NCI-H82 treated with DMSO at 0.1 percent for 48 hours (cell line): ENCODE measurements at regions not wholly inside any gene's neighbourhood (a gene's known extent, or its start where the extent isn't known, plus 50 kb on each side); places are given as distances from the start of the nearest gene placed in this dataset.
"Not testable (repeated sequence)": the region's sequence is repeated elsewhere in the genome, so short reads cannot be mapped to it uniquely, and the experiment has no call there.

Source experiments
- DNase-seq: peaks from one replicate; lab custom pipeline; 2025; ENCODE audit not compliant: unreplicated experiment; lab: John Stamatoyannopoulos, UW

DNA sequence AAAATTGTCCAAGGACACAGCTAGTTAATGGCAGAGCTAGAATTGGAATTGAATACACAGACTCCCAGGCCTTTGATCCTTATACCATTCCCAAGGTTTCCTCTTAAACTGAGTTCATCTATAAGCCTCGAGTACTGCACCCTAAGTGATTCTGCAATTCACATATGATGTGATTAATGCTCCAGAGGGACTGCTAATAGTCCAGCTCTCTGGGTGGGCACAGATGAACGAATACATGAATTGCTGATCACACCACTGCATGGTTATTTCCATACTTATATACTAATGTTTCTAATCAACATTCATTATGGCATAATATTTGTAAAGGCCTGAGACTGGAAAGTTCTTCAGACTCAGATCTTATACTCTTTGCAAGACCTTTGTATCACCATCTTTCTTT, 101.8 kb downstream of the NUFIP1 start:
- no peak for DNase-seq

DNA sequence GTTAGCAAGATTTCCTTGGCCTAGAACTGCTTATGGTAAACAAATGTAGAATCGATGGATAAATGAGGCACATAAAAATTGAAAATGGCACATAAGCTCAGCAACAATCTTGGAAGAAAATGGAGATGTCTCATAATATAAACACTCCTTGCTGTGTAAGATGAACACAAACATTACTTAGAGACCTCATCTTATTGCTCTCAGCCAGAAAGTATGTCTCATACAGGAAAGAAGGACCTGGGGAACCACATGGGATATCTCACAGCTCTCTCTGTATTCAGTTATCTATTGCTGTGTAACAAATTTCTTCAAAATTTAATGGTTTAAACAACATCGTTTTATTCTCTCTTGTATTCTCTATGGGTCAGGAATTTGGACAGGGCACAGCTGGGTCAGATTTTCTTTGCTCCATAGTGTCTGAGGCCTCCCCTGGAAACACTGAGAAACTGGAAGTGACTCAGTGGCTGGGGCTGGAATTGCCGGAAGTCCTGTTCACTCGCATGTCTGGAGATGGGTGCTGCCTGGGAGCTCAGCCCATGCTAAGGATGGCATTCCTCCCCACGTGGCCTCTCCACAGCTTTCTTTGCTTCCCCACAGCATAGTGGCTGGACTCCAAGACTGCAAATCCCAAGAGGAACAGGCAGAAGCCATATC, 105.1 kb downstream of the NUFIP1 start:
- no peak for DNase-seq

DNA sequence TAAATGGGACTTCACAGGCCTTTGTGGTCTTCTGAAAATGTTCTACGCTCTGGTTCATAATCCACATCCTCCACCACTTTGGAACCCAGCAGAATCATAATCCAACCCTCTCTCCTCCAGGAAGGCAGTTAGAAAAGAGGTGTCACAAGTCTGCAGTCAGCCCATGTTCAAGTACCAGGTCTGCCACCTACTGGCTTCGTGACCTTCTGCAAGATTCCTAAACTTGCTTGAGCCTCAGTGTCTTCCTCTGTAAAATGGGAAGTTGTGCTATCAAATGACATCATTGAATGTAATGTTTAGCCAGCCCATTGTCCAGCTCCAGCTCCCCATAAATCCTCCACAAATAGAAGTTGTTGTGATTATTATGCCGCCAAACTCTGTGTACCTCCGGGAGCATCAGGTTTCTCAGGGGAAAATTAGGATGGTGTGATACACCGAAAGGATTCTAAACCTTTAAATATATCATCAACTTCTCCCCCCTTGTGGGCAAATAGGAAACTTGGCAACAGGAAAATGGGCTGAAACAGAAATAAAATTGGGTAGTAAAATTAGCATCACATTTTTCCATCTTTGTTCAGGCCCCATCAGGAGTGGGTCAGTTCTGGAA, 109.7 kb downstream of the NUFIP1 start:
- no peak for DNase-seq

DNA sequence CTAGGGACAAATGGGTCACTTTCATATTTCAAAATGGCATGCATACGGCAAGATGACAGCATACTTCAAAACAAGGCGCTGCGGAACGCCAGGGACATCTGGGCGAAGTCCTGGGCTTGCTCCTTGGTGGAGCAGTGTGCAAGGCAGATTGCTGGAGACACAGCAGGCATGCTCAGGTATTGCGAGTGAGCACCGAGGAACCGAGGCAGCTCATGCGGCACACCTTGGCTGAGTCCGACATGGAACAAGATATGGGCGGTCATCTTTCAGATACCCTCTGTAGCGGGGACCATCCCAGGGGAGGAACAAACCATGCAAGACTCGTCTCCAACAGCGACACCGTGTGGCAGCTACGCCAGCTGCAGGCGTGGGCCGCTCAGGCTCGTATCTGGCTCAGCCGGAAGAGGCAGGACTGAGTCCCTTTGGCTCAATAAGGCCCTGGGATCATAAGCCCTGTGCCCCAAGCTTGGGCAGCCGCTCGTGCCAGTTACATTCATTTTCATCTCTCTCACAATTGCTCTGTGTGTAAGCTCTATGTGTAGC, 112.4 kb downstream of the NUFIP1 start:
- DNase-seq, result no peak

DNA sequence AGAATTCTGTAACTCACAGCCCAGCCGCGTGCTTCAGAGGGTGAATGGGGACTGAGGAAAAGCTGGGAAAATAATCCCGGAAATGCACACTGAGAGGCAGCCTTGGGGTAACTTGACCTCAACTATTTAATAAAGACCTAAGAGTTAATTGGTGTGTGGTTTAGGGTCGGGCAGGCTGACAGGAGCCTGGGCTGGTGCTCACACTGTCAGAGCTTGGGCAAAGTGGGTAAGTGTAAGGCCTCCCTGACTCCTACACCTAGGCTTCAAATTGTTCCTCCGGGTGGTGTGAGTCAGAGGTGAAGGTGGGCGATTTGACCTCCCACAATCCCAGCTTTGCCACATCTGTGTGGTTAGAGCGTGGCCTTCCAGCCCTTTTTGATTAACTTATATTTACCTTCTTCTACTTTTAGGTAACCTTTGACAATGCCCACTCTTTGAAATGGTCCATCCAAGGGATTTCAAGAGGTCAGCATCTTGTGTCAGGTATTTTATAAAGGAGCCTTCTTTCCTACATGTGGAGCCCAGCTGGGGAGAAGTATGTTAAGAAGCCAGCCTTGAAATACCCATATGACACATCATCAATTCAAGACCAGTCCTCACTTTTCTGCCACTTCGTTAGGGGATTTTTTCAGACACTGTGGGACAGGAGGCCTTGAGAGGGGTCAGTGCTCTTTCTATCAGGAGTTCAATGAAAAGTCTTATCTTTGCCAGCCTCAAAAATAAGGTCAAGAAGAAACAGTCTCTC, 114.2 kb downstream of the NUFIP1 start:
- no peak for DNase-seq

DNA sequence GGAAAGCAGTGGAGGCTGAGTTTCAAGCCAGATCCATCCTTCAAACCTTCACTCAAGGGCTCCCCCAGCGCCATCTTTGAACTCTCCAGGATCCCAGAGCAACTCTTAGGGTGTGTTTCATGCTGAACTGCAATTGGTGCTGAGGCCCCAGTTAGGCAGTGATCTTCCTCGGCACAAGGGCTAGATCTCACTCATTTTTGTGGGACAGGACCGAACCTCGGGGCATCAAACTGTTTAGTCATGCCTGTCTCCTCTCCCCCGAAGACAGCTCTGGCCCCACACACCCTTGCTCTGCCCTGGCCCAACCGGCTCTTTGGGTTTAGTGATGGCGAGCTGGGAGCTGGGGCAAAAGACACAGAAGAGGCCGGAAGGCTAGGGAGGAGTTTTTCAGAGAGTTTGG, 115.1 kb downstream of the NUFIP1 start:
- DNase-seq, result no peak

DNA sequence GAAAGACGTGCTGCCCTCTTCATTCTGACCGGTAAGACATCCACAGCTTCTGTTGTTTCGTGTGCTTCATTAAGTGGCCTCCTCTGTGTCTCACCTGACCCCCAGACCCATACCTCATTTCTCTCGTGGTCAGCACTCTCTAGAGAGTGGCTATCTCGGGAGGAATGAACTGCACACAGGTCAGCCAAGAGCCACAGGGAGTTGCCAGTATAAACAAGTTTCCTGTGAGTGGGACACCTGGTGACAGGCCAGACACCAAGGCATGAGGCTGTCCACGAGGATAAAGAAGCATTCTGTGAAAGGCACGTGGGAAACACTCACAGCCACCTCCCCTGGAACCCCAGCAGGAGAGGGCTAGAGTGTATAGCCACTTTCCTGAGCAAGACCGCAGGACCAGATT, 115.8 kb downstream of the NUFIP1 start:
- no peak for DNase-seq

DNA sequence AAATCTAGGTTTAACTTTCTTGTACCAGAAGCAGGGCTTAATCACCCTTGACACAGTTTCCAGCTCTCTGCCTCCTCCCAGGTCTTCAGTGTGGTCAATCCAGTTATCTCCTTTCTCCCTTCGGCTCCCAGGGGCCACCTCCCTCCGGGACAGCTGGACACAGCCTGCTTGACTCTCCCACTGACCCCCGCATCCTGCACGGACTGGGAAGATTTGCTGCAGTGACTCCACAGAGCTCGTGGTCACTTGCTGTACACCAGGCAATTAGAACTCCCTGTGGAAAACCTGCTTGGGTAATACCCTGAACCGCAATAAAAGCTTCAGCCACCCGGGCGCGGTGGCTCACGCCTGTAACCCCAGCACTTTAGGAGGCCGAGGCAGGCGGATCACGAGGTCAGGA, 116.5 kb downstream of the NUFIP1 start:
- DNase-seq, result no peak

DNA sequence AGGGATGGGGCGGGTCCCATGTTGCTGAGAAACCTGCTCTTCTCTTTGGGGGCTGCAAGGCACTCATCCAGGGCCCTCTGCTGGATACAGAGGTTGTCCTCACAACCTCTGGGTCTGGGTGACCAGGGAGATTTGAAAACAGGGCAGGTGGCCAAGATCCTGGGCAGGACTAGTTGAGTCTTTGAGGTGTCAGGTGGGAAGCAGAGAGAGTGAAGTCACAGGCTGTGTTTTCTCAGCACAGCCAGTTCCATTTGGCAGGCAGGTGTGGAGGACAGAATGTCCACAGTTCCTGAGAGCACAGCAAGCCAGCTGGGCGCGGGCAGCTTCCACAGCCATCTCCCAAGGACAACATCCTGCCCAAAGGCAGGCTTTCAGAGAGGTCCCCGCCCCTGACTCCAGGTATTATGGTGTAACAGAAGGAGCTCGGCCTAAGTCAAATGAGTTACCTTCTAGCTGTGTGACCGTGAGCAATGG, 118.8 kb downstream of the NUFIP1 start:
- DNase-seq, result no peak

DNA sequence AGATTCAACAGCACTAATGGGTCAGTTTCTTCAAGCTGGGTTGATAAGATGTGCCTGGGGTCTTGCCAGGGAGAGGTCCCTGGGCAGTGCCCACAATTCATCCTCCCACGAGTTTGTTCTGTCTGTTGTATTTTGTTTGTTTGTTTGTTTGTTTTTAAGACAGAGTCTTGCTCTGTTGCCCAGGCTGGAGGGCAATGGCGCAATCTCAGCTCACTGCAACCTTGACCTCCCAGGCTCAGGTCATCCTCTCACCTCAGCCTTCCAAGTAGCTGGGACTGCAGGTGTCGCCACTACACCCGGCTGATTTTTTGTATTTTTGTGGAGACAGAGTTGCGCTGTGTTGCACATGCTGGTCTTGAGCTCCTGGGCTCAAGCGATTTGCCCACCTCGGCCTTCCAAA, 120.1 kb downstream of the NUFIP1 start:
- no peak for DNase-seq

DNA sequence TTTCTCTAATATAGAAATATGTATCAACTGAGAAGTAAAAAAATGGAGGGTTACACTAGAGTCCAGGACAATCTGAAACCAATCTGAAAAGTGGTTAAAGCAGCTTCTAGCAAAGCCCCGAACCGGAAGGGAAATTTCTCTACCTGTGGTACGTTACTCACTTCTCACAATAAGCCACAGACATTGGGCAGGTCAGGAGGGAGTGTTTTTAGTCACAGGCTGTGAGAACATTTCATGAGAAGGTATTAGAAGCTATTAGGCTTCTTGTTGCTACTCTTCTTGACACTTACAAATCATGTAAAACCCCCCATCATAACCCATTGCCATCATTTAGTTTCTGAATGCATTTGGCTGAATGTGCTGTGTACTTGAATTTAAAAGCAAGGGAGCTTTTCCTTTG, 120.9 kb downstream of the NUFIP1 start:
- no peak for DNase-seq

DNA sequence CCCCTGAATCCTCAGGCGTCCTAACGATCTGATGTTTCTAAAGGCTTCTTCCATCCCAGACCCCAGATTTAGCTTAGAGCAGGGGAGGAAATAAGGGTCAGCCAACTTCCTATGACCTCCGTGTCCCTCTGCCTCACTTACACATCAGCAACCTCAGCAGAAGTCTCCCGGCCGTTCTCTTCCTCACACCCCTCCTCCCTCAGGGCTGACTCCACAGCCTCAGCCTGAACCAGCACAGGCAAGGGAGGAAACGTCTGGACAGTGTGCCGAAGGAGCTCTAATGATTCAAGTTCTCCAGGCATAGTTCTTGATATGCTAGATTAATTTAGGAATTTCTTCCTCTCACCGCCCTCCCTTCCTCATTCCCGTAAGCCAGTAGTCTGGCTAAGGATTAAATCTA, 121.4 kb downstream of the NUFIP1 start:
- no peak for DNase-seq

DNA sequence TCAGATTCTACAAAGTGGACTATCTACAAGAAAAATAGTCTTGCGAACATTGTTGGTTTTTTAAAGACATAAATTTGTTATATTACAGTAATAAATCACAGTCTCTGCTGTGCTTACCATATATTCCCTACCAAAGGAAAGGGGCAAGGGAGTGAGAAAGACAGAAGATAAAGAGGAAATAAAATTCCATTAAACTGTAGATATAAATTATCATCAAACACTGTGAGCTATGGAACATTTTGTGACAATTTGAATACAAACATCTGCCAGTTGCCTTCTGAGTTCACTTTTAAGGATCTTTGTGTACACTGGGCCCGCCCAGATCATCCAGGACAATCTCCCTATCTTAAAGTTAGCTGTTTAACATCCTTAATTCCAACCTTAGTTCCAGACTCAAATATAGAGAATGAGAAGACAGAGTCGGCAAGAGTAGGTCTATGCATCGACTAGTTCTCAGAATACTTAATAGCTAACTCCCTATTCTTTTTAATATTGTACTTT, 122.8 kb downstream of the NUFIP1 start:
- no peak for DNase-seq

DNA sequence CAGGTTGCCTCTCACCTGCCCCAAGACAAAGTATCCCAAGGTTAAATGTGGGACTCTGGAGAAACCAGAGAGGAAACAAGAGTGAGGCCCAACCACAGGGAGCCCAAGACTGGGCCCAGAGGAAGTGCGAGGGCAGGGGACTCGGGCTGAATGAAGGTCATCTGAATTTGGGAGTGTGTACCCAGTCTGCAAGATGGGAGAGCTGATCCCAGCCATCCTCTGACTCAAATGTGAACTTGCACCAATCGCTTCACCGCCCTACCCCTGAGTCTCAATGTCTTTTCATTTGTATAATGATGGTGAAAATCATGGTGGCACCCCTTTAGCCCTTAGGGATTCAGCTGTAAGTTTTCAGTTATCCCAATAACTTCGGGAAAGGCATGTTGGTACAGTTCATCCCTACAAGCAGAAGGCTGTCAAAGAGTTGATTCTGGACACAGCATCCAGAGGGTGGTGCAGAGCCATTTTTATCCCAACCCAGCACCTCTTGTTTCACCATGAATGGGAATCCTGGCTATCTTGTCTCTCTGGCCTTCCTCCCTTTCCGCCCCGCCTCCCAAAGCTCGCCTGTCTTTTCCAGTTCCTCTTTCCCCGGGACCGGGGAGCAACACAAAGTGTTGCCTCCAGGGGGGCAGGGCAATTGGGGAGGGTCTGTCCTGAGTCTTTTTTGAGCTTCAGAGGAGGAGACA, 123.4 kb downstream of the NUFIP1 start:
- no peak for DNase-seq

DNA sequence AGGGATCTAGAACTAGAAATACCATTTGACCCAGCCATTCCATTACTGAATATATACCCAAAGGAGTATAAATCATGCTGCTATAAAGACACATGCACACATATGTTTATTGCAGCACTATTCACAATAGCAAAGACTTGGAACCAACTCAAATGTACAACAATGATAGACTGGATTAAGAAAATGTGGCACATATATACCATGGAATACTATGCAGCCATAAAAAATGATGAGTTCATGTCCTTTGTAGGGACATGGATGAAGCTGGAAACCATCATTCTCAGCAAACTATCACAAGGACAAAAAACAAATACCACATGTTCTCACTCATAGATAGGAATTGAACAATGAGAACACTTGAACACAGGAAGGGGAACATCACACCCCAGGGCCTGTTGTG, 125.6 kb downstream of the NUFIP1 start:
- not testable (repeated sequence) for DNase-seq

DNA sequence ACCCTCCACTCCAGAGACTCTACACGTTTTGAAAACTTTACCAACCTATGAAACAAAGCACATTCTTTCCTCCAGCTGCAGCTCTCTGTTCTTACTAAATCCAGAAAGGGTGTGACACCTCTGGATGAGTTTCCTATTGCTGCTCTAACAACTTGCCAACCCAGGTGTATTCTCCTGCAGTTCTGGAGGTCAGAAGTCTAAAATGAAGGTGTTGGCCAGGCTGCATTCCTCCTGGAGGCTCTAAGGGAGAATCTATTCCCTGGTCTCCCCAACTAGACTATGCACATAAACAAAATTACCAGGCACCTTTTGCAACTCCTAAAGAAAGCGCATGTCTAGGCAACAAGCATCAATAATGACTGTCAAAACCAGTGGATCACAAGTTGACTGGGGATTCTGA, 128.8 kb downstream of the NUFIP1 start:
- DNase-seq, result no peak

DNA sequence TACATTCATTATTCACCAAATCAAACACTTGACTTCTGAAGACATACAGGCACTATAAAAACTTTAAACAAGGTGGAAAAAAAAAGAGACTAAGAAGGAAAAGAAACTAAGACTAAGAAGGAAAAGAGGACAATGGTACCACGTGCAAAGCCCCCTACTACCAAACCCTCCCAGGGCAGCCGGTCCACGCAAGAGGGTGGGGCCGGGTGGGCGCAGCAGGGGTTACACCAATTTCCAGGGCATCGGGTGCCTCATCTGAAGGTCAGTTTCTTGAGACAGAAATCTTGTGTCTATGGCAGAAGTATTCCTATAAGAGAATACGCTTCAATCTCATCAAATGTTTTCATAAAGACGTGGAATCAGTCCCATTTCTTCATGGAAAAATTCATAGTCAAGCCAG, 131.5 kb downstream of the NUFIP1 start:
- DNase-seq, result no peak

DNA sequence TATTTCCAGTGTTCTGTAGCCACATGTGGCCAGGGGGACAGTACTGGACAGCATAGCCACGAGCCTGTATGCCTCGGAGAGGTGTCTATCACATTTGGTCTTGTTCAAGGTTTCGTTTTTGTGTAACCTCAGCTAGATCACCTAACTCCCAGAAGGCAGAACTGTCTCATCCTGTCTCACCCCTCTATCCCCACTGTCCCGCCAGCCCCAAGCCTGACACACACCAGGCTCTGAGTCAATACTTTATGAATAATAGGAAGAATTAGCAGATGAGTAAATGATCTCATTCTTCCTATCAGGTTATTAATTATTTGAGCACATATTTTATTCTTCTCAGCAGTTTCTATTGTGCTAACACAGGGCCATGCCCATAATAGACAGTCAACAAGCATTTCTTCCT, 132.2 kb downstream of the NUFIP1 start:
- DNase-seq, result no peak

DNA sequence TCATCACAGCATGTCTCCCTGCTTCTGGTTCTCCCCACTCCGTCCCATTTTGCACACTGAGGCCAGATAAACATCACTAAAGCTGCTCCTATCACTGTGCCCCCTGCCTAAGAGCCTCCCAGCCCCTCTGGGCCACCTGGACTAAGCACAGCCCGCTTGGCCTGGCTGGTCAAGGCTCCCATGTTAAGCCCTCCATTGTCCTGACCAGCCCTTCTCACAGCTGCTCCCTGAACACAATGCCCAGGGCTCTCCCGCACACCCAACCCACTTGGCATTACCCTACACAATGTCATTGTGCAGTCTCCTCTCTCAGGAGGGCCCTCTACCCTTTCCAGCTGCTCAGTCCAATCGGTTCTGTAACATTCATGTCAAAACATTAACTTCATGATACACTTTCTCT, 133.4 kb downstream of the NUFIP1 start:
- no peak for DNase-seq

DNA sequence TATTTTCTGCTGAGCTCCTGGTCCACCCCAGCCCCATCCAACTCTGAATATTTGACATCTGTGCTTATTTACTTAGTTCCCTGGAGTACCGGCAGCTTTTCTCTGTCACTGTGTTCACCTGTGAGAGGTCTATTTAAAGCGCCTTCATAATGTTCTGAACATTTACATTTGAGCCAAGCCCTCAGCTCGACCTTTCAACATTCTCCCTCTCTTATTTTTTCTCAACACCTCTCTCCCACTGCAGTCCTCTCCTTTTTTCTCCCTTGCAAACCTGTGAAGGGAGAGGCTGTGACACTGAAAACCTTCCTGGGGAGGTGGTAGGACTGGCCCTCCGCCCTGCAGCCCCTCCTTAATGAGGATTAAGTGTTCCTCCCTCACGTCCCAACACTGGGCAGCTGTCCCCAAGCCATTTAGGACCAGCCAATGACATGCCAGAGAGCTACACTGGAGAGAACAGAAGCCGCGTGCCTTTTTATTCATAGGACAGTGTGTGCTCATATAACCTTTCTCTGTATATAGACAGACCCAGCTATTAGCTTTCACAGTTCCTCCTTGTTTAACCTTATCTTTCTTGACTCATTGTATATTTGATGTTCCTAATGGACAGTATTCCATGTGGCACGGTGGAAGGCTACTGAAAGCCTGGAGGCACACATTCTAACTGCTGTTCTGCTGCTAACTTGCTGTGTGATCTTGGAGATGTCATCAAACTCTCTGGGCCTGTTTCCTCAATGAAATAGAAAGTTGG, 134.8 kb downstream of the NUFIP1 start:
- DNase-seq, result peak; percentile 35

DNA sequence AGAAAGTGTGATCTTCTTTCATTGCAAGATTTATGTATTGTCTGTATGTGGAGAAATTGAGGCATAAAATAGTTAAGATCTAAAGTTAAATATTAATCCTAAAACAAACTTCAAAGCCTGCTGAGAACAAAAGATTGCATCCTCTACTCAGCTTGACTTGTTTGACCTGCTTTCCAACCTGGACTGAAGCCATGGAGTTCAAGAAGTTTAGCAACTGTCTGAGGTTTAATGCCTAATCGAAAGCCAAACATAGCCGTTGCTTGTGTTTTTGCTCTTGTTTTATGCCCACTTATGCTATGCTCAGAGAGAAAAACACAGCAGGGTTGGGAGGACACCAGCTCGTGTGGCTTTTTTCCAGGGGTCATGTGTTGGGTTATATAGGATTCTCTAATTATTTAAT, 135.6 kb downstream of the NUFIP1 start:
- no peak for DNase-seq
